DMS53 (cell line): ENCODE measurements at regions not wholly inside any gene's neighbourhood (a gene's known extent, or its start where the extent isn't known, plus 50 kb on each side); places are given as distances from the start of the nearest gene placed in this dataset.

Experiments used
- DNase-seq: peaks from one replicate; lab custom pipeline; 2025; lab: John Stamatoyannopoulos, UW

- no peak for DNase-seq
Observed at GRCh38 chr17:63341276-63341675, 104.8 kb downstream of the CYB561 start.

- no peak for DNase-seq
Observed at GRCh38 chr17:63344383-63344782, 101.7 kb downstream of the CYB561 start.

GRCh38 chr17:63345611-63346010, 100.5 kb downstream of the CYB561 start:
- no peak for DNase-seq

- DNase-seq = no peak
Observed at GRCh38 chr17:63347475-63347874, 98.6 kb downstream of the CYB561 start.

GRCh38 chr17:63349478-63350000, 96.6 kb downstream of the CYB561 start:
- DNase-seq = no peak

- DNase-seq = no peak
Observed at GRCh38 chr17:63350364-63350763, 95.7 kb downstream of the CYB561 start.

- no peak for DNase-seq
Observed at GRCh38 chr17:63354256-63354655, 91.8 kb downstream of the CYB561 start.

- DNase-seq = no peak
Observed at GRCh38 chr17:63356337-63356757, 89.8 kb downstream of the CYB561 start.

- no peak for DNase-seq
Observed at GRCh38 chr17:63358111-63358839, 87.8 kb downstream of the CYB561 start.

GRCh38 chr17:63358956-63359355, 87.2 kb downstream of the CYB561 start:
- no peak for DNase-seq

GRCh38 chr17:63361182-63361581, 84.9 kb downstream of the CYB561 start:
- no peak for DNase-seq

- no peak for DNase-seq
Observed at GRCh38 chr17:63362115-63362514, 84.0 kb downstream of the CYB561 start.

- no peak for DNase-seq
Observed at GRCh38 chr17:63364387-63364786, 81.7 kb downstream of the CYB561 start.

- no peak for DNase-seq
Observed at GRCh38 chr17:63364944-63365343, 81.2 kb downstream of the CYB561 start.

GRCh38 chr17:63365366-63366240, 80.5 kb downstream of the CYB561 start:
- no peak for DNase-seq

- DNase-seq = no peak
Observed at GRCh38 chr17:63366241-63366566, 79.9 kb downstream of the CYB561 start.

GRCh38 chr17:63369233-63369632, 76.9 kb downstream of the CYB561 start:
- no peak for DNase-seq

GRCh38 chr17:63370696-63371095, 75.4 kb downstream of the CYB561 start:
- DNase-seq = no peak

- no peak for DNase-seq
Observed at GRCh38 chr17:63376949-63377348, 69.2 kb downstream of the CYB561 start.

- no peak for DNase-seq
Observed at GRCh38 chr17:63378411-63379375, 67.4 kb downstream of the CYB561 start.

- DNase-seq = no peak
Observed at GRCh38 chr17:63379636-63380035, 66.5 kb downstream of the CYB561 start.
